H1 (cell line): ENCODE measurements at regions not wholly inside any gene's neighbourhood (a gene's known extent, or its start where the extent isn't known, plus 50 kb on each side); places are given as distances from the start of the nearest gene placed in this dataset.

Source experiments
- BRCA1 ChIP-seq: IDR thresholded peaks from 2 replicates; pipeline ENCODE4 v1.6.1; 2012; ENCODE audit warnings: low read depth, low read length, improper control_type of control experiment
- CEBPB ChIP-seq: IDR thresholded peaks from 2 replicates; pipeline ENCODE4 v1.6.1; 2012; ENCODE audit warnings: low read depth, low read length
- HDAC6 ChIP-seq: IDR thresholded peaks from one replicate; pipeline ENCODE4 v1.7.1; 2012; ENCODE audit warnings: low read depth, mild to moderate bottlenecking, inconsistent platforms, low read length, moderate library complexity
- JUN ChIP-seq: IDR thresholded peaks from 2 replicates; pipeline ENCODE4 v1.6.1; 2011; ENCODE audit warnings: low read depth, mild to moderate bottlenecking, improper control_type of control experiment, low read length
- KDM5A ChIP-seq: fragments of 200-600 bp; IDR thresholded peaks from 2 replicates; pipeline ENCODE4 v1.7.1; 2012; ENCODE audit warnings: mild to moderate bottlenecking, low read length, inconsistent platforms, mixed read lengths
- RBBP5 ChIP-seq: IDR thresholded peaks from 2 replicates; pipeline ENCODE4 v1.7.1; 2012; ENCODE audit warnings: low read depth, mild to moderate bottlenecking, inconsistent platforms, low read length, moderate library complexity, borderline replicate concordance
- SIRT6 ChIP-seq: IDR thresholded peaks from one replicate; pipeline ENCODE4 v1.7.1; 2012; ENCODE audit warnings: low read length, inconsistent platforms
- TEAD4 ChIP-seq: IDR thresholded peaks from 2 replicates; pipeline ENCODE4 v1.6.1; 2012; ENCODE audit warnings: low read depth, low read length, inconsistent platforms, mixed read lengths
- TF ChIP-seq, protein P1 (sequence below): IDR thresholded peaks from 2 replicates; pipeline ENCODE4 v1.6.1; 2011; ENCODE audit warnings: low read length, improper control_type of control experiment

- TF ChIP-seq TEAD4 (no peak), RBBP5 (no peak), BRCA1 (no peak), JUN (no peak), KDM5A (no peak), SIRT6 (no peak), HDAC6 (no peak), CEBPB (no peak)
- TF ChIP-seq, protein P1, sequence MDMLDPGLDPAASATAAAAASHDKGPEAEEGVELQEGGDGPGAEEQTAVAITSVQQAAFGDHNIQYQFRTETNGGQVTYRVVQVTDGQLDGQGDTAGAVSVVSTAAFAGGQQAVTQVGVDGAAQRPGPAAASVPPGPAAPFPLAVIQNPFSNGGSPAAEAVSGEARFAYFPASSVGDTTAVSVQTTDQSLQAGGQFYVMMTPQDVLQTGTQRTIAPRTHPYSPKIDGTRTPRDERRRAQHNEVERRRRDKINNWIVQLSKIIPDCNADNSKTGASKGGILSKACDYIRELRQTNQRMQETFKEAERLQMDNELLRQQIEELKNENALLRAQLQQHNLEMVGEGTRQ = no peak
Measured at GRCh38 chr15:88719654-88720053, 80.8 kb downstream of the ISG20 start (continued).
